Upper lobe of left lung (tissue), 4 donors: ENCODE measurements at regions not wholly inside any gene's neighbourhood (a gene's known extent, or its start where the extent isn't known, plus 50 kb on each side); places are given as distances from the start of the nearest gene placed in this dataset.

Source experiments
- CTCF ChIP-seq, 6 experiments: fragments of 450-650 bp in 4 of 6; fragments of 200-600 bp in 2 of 6; sonication (generic) in 2 of 6; IDR thresholded peaks; one replicate each; pipeline ENCODE4 v1.5.1; 2016 to 2019; ENCODE audit warnings: antibody characterized with exemption in 6 of 6
- POLR2A ChIP-seq, 4 donors: fragments of 450-650 bp; IDR thresholded peaks; one replicate each; pipeline ENCODE4 v1.5.1; 2016 to 2017; ENCODE audit warnings: antibody characterized with exemption in 4 of 4, mild to moderate bottlenecking in 2 of 4
- POLR2AphosphoS5 ChIP-seq, 2 donors: sonication (generic); formaldehyde crosslinking; IDR thresholded peaks; one replicate each; pipeline ENCODE4 v1.5.1; 2017; ENCODE audit warnings: antibody characterized with exemption in 2 of 2

GRCh38 chr10:117762126-117762818, 219.7 kb downstream of the EMX2 start:
- TF ChIP-seq POLR2AphosphoS5 (IDR thresholded peaks at IDR 0.05), result no peak
- no peak for TF ChIP-seq POLR2A (IDR thresholded peaks at IDR 0.05)
- no peak for TF ChIP-seq CTCF (IDR thresholded peaks at IDR 0.05)
